ENCODE measurements at regions not wholly inside any gene's neighbourhood (a gene's known extent, or its start where the extent isn't known, plus 50 kb on each side); places are given as distances from the start of the nearest gene placed in this dataset.

DNA sequence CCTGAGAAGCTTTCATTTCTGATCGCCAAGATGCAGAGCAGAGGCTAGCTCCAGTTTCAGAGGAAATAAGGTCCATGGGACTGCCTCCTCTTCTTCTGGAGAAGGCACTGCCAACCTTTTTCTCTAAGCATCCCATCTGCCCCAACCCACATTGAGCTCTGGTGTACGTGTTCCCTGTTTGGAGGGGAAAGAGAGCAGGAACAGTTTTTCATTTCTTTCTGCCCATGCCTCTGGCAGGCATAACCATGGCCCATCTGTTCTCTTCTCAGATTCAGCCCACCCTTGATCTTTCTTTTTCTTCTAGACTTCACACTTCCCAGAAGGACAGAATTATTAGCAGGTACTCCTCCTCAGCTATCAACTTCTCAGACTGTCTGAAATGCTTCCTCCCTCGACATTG, 1110.3 kb upstream of the KLHL29 start:
- Histone ChIP-seq H3K27ac (ENCODE audit: low read length) (no peak overlapping the region), H3K4me3 (ENCODE audit: low read length) (no peak overlapping the region), H4K20me1 (ENCODE audit: insufficient read depth, low read depth, low read length) (no peaks in the 10 kb centered on the region), H3K9me3 (ENCODE audit: low read length) (no peaks in the 10 kb centered on the region), H3K79me2 (ENCODE audit: low read length) (no peaks in the 10 kb centered on the region), H3K27me3 (ENCODE audit: low read length) (no peaks in the 10 kb centered on the region), H3K4me1 (ENCODE audit: low read length) (peaks cover 11% of the 10 kb centered on the region), H3K36me3 (ENCODE audit: insufficient read depth, low read length) (no peaks in the 10 kb centered on the region), H3K4me2 (ENCODE audit: low read depth, low read length, poor library complexity, severe bottlenecking) (peak overlapping the region; percentile 27), H2AFZ (ENCODE audit: low read length) (no peak overlapping the region), H3K9me2 (replicated peaks; ENCODE audit: insufficient read depth, low read length) (no peaks in the 10 kb centered on the region; the same call in 1 of the 2 replicates), H3K9ac (ENCODE audit: low read length) (no peak overlapping the region)
- DNase-seq = no peak

- Histone ChIP-seq H3K9ac (ENCODE audit: low read length) (no peak overlapping the region), H3K9me2 (replicated peaks; ENCODE audit: insufficient read depth, low read length) (no peaks in the 10 kb centered on the region; the same call in 1 of the 2 replicates), H3K4me1 (ENCODE audit: low read length) (peaks cover 11% of the 10 kb centered on the region), H3K9me3 (ENCODE audit: low read length) (no peaks in the 10 kb centered on the region), H3K27ac (ENCODE audit: low read length) (no peak overlapping the region), H3K4me3 (ENCODE audit: low read length) (no peak overlapping the region), H3K36me3 (ENCODE audit: insufficient read depth, low read length) (no peaks in the 10 kb centered on the region), H3K27me3 (ENCODE audit: low read length) (no peaks in the 10 kb centered on the region), H3K4me2 (ENCODE audit: low read depth, low read length, poor library complexity, severe bottlenecking) (no peak overlapping the region), H2AFZ (ENCODE audit: low read length) (no peak overlapping the region), H3K79me2 (ENCODE audit: low read length) (no peaks in the 10 kb centered on the region), H4K20me1 (ENCODE audit: insufficient read depth, low read depth, low read length) (no peaks in the 10 kb centered on the region)
- DNase-seq = peak; percentile 77
Observed at GRCh38 chr2:22276696-22277095, 1108.3 kb upstream of the KLHL29 start.

DNA sequence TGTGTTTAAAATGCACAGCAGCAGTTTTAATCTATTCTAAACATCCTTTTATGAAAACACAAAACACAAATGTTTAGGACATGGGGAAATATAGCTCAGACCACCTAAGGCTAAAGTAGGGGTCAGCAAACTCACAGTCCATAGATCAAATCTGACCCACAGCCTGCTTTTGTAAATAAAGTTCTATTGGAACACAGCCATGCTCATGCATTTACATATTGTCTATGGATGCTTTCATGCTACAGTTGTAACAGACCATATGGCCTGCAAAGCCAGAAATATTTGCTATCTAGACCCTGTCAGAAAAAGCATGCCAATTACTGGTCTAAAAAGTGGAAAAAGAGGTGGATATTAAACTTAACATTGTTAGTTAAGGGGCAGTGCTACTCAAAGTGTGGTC, 1105.4 kb upstream of the KLHL29 start:
- Histone ChIP-seq H3K36me3 (ENCODE audit: insufficient read depth, low read length) (no peaks in the 10 kb centered on the region), H3K4me2 (ENCODE audit: low read depth, low read length, poor library complexity, severe bottlenecking) (no peak overlapping the region), H3K9me2 (replicated peaks; ENCODE audit: insufficient read depth, low read length) (no peaks in the 10 kb centered on the region), H4K20me1 (ENCODE audit: insufficient read depth, low read depth, low read length) (no peaks in the 10 kb centered on the region), H3K27me3 (ENCODE audit: low read length) (no peaks in the 10 kb centered on the region), H3K27ac (ENCODE audit: low read length) (no peak overlapping the region), H3K4me1 (ENCODE audit: low read length) (peaks cover 11% of the 10 kb centered on the region), H3K9me3 (ENCODE audit: low read length) (no peaks in the 10 kb centered on the region), H3K9ac (ENCODE audit: low read length) (no peak overlapping the region), H2AFZ (ENCODE audit: low read length) (no peak overlapping the region), H3K79me2 (ENCODE audit: low read length) (no peaks in the 10 kb centered on the region), H3K4me3 (ENCODE audit: low read length) (no peak overlapping the region)
- DNase-seq = no peak

GRCh38 chr2:22281033-22281432, 1103.9 kb upstream of the KLHL29 start:
- no peak overlapping the region for H3K4me3 ChIP-seq (ENCODE audit: low read length)
- H3K4me2 ChIP-seq (ENCODE audit: low read depth, low read length, poor library complexity, severe bottlenecking) = no peak overlapping the region
- no peaks in the 10 kb centered on the region for H3K9me3 ChIP-seq (ENCODE audit: low read length)
- H4K20me1 ChIP-seq (ENCODE audit: insufficient read depth, low read depth, low read length) = no peaks in the 10 kb centered on the region
- DNase-seq = no peak
- H3K79me2 ChIP-seq (ENCODE audit: low read length) = no peaks in the 10 kb centered on the region
- H3K4me1 ChIP-seq (ENCODE audit: low read length) = peaks cover 11% of the 10 kb centered on the region
- no peaks in the 10 kb centered on the region for H3K9me2 ChIP-seq (replicated peaks; ENCODE audit: insufficient read depth, low read length)
- no peaks in the 10 kb centered on the region for H3K27me3 ChIP-seq (ENCODE audit: low read length)
- no peak overlapping the region for H3K9ac ChIP-seq (ENCODE audit: low read length)
- no peaks in the 10 kb centered on the region for H3K36me3 ChIP-seq (ENCODE audit: insufficient read depth, low read length)
- no peak overlapping the region for H3K27ac ChIP-seq (ENCODE audit: low read length)
- no peak overlapping the region for H2AFZ ChIP-seq (ENCODE audit: low read length)

- H3K79me2 ChIP-seq (ENCODE audit: low read length) = no peaks in the 10 kb centered on the region
- no peaks in the 10 kb centered on the region for H4K20me1 ChIP-seq (ENCODE audit: insufficient read depth, low read depth, low read length)
- H3K9me3 ChIP-seq (ENCODE audit: low read length) = no peaks in the 10 kb centered on the region
- H3K36me3 ChIP-seq (ENCODE audit: insufficient read depth, low read length) = no peaks in the 10 kb centered on the region
- H3K4me2 ChIP-seq (ENCODE audit: low read depth, low read length, poor library complexity, severe bottlenecking) = no peak overlapping the region
- no peaks in the 10 kb centered on the region for H3K9me2 ChIP-seq (replicated peaks; ENCODE audit: insufficient read depth, low read length)
- H3K27me3 ChIP-seq (ENCODE audit: low read length) = no peaks in the 10 kb centered on the region
- peaks cover 2% of the 10 kb centered on the region; the same call in 1 of the 2 replicates for H3K4me1 ChIP-seq (ENCODE audit: low read length)
- H2AFZ ChIP-seq (ENCODE audit: low read length) = no peak overlapping the region
- H3K4me3 ChIP-seq (ENCODE audit: low read length) = no peak overlapping the region
- no peak for DNase-seq
- H3K9ac ChIP-seq (ENCODE audit: low read length) = no peak overlapping the region
- no peak overlapping the region for H3K27ac ChIP-seq (ENCODE audit: low read length)
Observed at GRCh38 chr2:22282220-22282619, 1102.8 kb upstream of the KLHL29 start.

DNA sequence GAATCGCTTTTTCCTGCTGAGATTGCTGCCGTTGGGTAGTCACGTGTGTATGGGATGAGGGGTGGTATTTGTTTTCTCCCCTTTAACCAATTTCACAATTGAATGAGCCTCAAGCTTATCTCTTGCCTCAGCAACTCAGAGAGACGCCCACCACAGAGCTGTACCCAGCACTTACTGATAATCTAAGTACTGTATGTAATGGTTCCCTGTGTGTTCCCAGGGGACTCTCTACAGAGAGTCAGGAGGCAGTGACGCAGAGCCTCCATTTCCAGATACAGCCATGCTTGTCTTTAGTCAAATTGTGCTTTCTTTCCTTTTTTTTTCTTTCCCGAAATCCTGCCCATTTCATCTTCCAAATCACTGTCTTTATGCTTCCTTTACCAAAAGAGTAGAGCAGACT, 1102.1 kb upstream of the KLHL29 start:
- Histone ChIP-seq H3K79me2 (ENCODE audit: low read length) (no peaks in the 10 kb centered on the region), H3K4me2 (ENCODE audit: low read depth, low read length, poor library complexity, severe bottlenecking) (no peak overlapping the region), H2AFZ (ENCODE audit: low read length) (no peak overlapping the region), H4K20me1 (ENCODE audit: insufficient read depth, low read depth, low read length) (no peaks in the 10 kb centered on the region), H3K27me3 (ENCODE audit: low read length) (no peaks in the 10 kb centered on the region), H3K9me2 (replicated peaks; ENCODE audit: insufficient read depth, low read length) (no peaks in the 10 kb centered on the region), H3K36me3 (ENCODE audit: insufficient read depth, low read length) (no peaks in the 10 kb centered on the region), H3K27ac (ENCODE audit: low read length) (no peak overlapping the region), H3K9me3 (ENCODE audit: low read length) (no peaks in the 10 kb centered on the region), H3K9ac (ENCODE audit: low read length) (no peak overlapping the region), H3K4me3 (ENCODE audit: low read length) (no peak overlapping the region), H3K4me1 (ENCODE audit: low read length) (no peaks in the 10 kb centered on the region)
- no peak for DNase-seq

DNA sequence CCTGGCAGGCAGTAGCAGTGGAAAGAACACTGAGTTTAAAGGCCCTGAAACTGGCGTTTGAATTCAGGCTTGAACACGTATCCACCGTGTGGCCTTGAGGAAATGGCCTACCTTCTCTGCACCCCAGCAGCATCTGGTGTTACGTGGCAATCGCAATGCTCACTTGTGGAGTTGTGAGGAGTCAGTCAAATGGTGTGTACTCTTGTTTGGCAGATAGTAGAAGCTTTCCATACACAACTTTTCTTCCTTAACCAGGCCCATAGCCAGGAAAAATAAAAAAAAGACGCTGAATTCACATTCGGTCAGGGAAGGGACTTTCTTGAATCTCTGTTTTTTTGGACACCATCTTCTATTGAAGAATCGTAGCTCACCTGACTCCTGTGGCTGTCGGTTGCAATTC, 1101.5 kb upstream of the KLHL29 start:
- no peaks in the 10 kb centered on the region for H3K79me2 ChIP-seq (ENCODE audit: low read length)
- H3K27ac ChIP-seq (ENCODE audit: low read length) = no peak overlapping the region

DNA sequence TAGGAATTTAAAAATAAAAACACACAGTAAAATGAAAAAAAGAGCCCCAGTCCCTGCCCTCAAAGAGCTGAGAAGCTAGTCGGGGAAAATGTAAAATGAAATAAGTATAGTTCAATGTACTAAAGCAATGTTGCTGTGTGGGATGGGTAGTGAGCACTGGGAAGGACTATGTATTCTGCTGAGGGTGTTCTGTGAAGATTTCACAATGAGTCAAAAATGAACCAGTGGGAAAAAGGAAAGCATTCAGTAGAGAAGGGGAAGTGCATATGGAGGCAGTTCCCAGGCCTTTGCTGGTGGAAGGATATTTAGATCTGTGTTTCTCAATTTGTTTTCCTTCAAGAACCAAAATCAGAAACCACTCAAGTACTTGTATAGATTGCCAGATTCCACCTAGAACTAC, 1094.7 kb upstream of the KLHL29 start:
- no peak for DNase-seq
- Histone ChIP-seq H3K27me3 (ENCODE audit: low read length) (no peaks in the 10 kb centered on the region), H3K9me3 (ENCODE audit: low read length) (no peaks in the 10 kb centered on the region)

More for the DNA sequence above, 1101.5 kb upstream of the KLHL29 start:
- H3K4me1 ChIP-seq (ENCODE audit: low read length) = no peaks in the 10 kb centered on the region
- H3K4me2 ChIP-seq (ENCODE audit: low read depth, low read length, poor library complexity, severe bottlenecking) = no peak overlapping the region
- no peak for DNase-seq
- no peaks in the 10 kb centered on the region for H4K20me1 ChIP-seq (ENCODE audit: insufficient read depth, low read depth, low read length)
- H2AFZ ChIP-seq (ENCODE audit: low read length) = no peak overlapping the region
- no peaks in the 10 kb centered on the region for H3K9me3 ChIP-seq (ENCODE audit: low read length)
- H3K36me3 ChIP-seq (ENCODE audit: insufficient read depth, low read length) = no peaks in the 10 kb centered on the region
- H3K9me2 ChIP-seq (replicated peaks; ENCODE audit: insufficient read depth, low read length) = no peaks in the 10 kb centered on the region
- H3K27me3 ChIP-seq (ENCODE audit: low read length) = no peaks in the 10 kb centered on the region
- no peak overlapping the region for H3K4me3 ChIP-seq (ENCODE audit: low read length)
- no peak overlapping the region for H3K9ac ChIP-seq (ENCODE audit: low read length)

More for the DNA sequence above, 1094.7 kb upstream of the KLHL29 start:
- Histone ChIP-seq H3K79me2 (ENCODE audit: low read length) (no peaks in the 10 kb centered on the region), H3K9ac (ENCODE audit: low read length) (no peak overlapping the region), H3K27ac (ENCODE audit: low read length) (no peak overlapping the region), H3K4me1 (ENCODE audit: low read length) (peaks cover 3% of the 10 kb centered on the region; the same call in 1 of the 2 replicates), H3K9me2 (replicated peaks; ENCODE audit: insufficient read depth, low read length) (no peaks in the 10 kb centered on the region), H4K20me1 (ENCODE audit: insufficient read depth, low read depth, low read length) (no peaks in the 10 kb centered on the region), H3K36me3 (ENCODE audit: insufficient read depth, low read length) (no peaks in the 10 kb centered on the region), H3K4me3 (ENCODE audit: low read length) (no peak overlapping the region), H3K4me2 (ENCODE audit: low read depth, low read length, poor library complexity, severe bottlenecking) (no peak overlapping the region), H2AFZ (ENCODE audit: low read length) (no peak overlapping the region)

All from Karpas-422 (cell line).